Tibial artery (tissue), 4 donors: ENCODE measurements at regions not wholly inside any gene's neighbourhood (a gene's known extent, or its start where the extent isn't known, plus 50 kb on each side); places are given as distances from the start of the nearest gene placed in this dataset.

Source experiments
- DNase-seq, 2 donors: peaks; one replicate each; pipeline ENCODE4 v3.0.0-alpha.2; 2019
- H3K27ac ChIP-seq, 2 donors: fragments of 200-600 bp; sonication (generic) in 1 of 2; 1 replicate in 1 of 2; 2 replicates in 1 of 2; pipeline ENCODE4 v1.5.1; 2018 to 2019; ENCODE audit warnings: mild to moderate bottlenecking in 1 of 2
- H3K27me3 ChIP-seq, 2 donors: fragments of 200-600 bp; sonication (generic) in 1 of 2; one replicate each; pipeline versions ENCODE4 v1.5.1 to v1.6.0; 2016 to 2019
- H3K36me3 ChIP-seq, 3 donors: fragments of 200-600 bp; sonication (generic) in 2 of 3; one replicate each; pipeline ENCODE4 v1.5.1; 2016 to 2019; ENCODE audit warnings: mild to moderate bottlenecking in 2 of 3
- H3K4me1 ChIP-seq, 4 donors: fragments of 200-600 bp; sonication (generic) in 2 of 4; 1 replicate in 3 of 4; 2 replicates in 1 of 4; pipeline ENCODE4 v1.5.1; 2016 to 2019
- H3K4me3 ChIP-seq, 2 donors: fragments of 200-600 bp; sonication (generic) in 1 of 2; 1 replicate in 1 of 2; 2 replicates in 1 of 2; pipeline ENCODE4 v1.5.1; 2018 to 2019; ENCODE audit warnings: mild to moderate bottlenecking in 2 of 2
- H3K9me3 ChIP-seq, 3 donors: fragments of 200-600 bp; sonication (generic) in 1 of 3; one replicate each; pipeline ENCODE4 v1.5.1; 2016 to 2019
- intact Hi-C: fragments of 100-400 bp; cut with DNase I; formaldehyde crosslinking; loops from one replicate; pipeline ENCODE4 v1.15.0; 2023; ENCODE audit warnings: low total_unique reads
- TF ChIP-seq, protein P1 (sequence below), 2 experiments: fragments of 200-600 bp in 1 of 2; fragments of 450-650 bp in 1 of 2; IDR thresholded peaks; one replicate each; pipeline ENCODE4 v1.5.1; 2017 to 2019; ENCODE audit warnings: antibody characterized with exemption in 2 of 2, mild to moderate bottlenecking in 1 of 2, moderate library complexity in 1 of 2

DNA sequence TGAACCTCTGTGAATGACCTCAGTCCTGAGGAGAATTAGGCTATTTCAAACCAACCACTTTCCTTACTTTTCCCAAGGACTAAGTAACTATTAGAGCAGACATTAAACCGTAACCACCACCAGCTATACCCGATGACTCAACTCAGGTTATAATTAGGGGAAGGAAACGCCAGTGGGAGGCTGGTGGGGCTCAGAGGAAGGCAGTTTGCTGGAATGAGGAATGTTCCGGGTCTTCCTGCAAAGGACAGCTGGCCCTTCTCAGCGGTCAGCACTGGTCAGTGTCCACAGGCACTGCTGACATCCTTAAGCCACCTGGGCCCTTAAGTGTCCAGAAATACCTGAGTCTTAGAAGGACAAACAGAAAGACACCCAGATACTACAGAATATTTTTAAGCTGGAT lies 515.2 kb downstream of the MAFB start:
- TF ChIP-seq, protein P1, sequence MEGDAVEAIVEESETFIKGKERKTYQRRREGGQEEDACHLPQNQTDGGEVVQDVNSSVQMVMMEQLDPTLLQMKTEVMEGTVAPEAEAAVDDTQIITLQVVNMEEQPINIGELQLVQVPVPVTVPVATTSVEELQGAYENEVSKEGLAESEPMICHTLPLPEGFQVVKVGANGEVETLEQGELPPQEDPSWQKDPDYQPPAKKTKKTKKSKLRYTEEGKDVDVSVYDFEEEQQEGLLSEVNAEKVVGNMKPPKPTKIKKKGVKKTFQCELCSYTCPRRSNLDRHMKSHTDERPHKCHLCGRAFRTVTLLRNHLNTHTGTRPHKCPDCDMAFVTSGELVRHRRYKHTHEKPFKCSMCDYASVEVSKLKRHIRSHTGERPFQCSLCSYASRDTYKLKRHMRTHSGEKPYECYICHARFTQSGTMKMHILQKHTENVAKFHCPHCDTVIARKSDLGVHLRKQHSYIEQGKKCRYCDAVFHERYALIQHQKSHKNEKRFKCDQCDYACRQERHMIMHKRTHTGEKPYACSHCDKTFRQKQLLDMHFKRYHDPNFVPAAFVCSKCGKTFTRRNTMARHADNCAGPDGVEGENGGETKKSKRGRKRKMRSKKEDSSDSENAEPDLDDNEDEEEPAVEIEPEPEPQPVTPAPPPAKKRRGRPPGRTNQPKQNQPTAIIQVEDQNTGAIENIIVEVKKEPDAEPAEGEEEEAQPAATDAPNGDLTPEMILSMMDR (IDR thresholded peaks at IDR 0.05): no peak
- DNase-seq: no peak
- Histone ChIP-seq H3K27ac (no peak overlapping the region), H3K4me1 (no peaks in the 10 kb centered on the region), H3K36me3 (no peaks in the 10 kb centered on the region), H3K4me3 (no peak overlapping the region), H3K27me3 (no peaks in the 10 kb centered on the region), H3K9me3 (no peaks in the 10 kb centered on the region)
- intact Hi-C loops: no loop called here

DNA sequence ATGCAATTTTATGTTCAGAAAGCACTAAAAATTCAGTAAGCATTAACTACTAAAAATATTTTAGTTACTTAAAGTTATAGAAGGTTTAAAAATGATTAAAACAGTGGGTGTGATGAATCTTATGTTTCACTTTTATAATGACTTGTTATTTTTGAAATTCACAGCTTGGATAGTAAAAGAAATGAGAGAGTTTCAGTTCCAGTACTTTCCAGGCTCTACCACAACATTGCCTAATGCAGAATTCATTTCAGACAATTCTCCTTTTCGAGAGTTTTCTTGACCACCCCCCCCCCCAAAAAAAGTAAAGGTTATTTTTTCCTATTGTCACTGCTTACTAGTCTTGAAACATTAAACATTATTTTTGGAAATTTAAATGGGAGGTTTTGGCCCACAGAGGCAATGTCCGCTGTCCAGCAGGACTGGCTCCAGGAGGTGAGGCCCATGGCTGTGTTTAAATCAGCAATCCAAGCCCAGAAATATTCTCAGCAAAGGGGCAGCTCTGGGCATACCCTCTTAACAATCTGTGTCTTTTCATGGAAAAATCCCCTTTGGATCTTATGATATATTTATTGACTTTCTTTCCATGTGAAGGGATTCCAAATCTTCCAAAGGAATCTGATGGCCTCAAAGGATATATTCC lies 519.9 kb downstream of the MAFB start:
- no peaks in the 10 kb centered on the region for H3K4me1 ChIP-seq
- H3K9me3 ChIP-seq: no peaks in the 10 kb centered on the region
- TF ChIP-seq, protein P1 (IDR thresholded peaks at IDR 0.05): no peak
- no peak overlapping the region for H3K27ac ChIP-seq
- no peaks in the 10 kb centered on the region for H3K27me3 ChIP-seq
- H3K4me3 ChIP-seq: no peak overlapping the region
- no peaks in the 10 kb centered on the region for H3K36me3 ChIP-seq
- intact Hi-C loops: no loop called here
- DNase-seq: no peak

DNA sequence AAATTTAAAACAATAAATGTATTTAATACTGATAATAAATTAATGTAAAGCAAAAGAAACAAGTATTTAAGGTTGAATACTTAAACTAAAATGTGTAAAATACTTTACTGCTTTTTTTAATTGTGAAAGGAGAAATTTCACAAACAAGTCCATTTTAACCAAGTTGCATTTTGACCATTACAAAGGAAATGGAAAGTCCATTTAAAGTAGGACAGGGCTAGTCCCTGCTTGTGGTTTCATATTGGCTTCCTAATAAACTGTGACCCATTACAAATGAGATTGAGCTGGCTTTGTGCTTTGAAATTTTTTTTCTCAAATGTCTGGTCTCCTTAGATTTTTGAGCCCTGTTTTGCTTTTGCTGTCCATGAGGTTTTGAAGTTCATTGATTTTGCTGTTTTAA lies 527.6 kb downstream of the MAFB start:
- no peaks in the 10 kb centered on the region for H3K4me1 ChIP-seq
- no peaks in the 10 kb centered on the region for H3K36me3 ChIP-seq
- DNase-seq: no peak
- intact Hi-C loops: no loop called here
- H3K27ac ChIP-seq: no peak overlapping the region
- H3K27me3 ChIP-seq: no peaks in the 10 kb centered on the region
- H3K9me3 ChIP-seq: no peaks in the 10 kb centered on the region
- H3K4me3 ChIP-seq: no peak overlapping the region
- TF ChIP-seq, protein P1 (IDR thresholded peaks at IDR 0.05): no peak

GRCh38 chr20:40160097-40160550 lies 528.9 kb downstream of the MAFB start:
- DNase-seq: peak; percentile 58 to 75
- Histone ChIP-seq H3K4me1 (no peaks in the 10 kb centered on the region), H3K27me3 (no peaks in the 10 kb centered on the region), H3K36me3 (no peaks in the 10 kb centered on the region), H3K27ac (no peak overlapping the region), H3K9me3 (no peaks in the 10 kb centered on the region), H3K4me3 (no peak overlapping the region)
- TF ChIP-seq, protein P1 (IDR thresholded peaks at IDR 0.05): peak; percentile 69 to 84
- intact Hi-C loops: no loop called here

DNA sequence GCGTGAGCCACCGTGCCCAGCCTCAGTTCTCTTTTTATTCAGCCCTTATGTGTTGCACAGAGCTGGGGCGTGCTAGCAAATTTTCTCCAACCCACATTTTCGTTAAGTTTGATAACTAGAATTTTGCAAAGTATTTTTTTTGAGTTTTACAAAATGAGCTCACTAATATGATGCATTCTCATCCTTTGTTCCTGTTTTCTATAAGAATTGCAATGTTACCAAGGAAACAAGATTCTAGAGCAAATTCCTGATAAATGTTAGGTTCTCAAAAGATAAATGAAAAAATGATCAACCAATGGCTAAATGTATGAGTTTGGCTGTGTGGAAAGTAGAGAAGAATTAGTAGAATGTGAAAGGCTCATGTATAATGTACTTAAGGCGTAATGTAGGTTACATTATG lies 529.8 kb downstream of the MAFB start:
- Histone ChIP-seq H3K27ac (no peak overlapping the region), H3K9me3 (no peaks in the 10 kb centered on the region), H3K4me3 (no peak overlapping the region), H3K27me3 (no peaks in the 10 kb centered on the region), H3K4me1 (no peaks in the 10 kb centered on the region), H3K36me3 (no peaks in the 10 kb centered on the region)
- TF ChIP-seq, protein P1 (IDR thresholded peaks at IDR 0.05): no peak
- no peak for DNase-seq
- intact Hi-C loops: loop anchor here (5.0 kb wide), 1 partner anchor 533 kb away; no protein-coding TSS in a partner anchor
